ENCODE measurements at regions not wholly inside any gene's neighbourhood (a gene's known extent, or its start where the extent isn't known, plus 50 kb on each side); places are given as distances from the start of the nearest gene placed in this dataset.

DNA sequence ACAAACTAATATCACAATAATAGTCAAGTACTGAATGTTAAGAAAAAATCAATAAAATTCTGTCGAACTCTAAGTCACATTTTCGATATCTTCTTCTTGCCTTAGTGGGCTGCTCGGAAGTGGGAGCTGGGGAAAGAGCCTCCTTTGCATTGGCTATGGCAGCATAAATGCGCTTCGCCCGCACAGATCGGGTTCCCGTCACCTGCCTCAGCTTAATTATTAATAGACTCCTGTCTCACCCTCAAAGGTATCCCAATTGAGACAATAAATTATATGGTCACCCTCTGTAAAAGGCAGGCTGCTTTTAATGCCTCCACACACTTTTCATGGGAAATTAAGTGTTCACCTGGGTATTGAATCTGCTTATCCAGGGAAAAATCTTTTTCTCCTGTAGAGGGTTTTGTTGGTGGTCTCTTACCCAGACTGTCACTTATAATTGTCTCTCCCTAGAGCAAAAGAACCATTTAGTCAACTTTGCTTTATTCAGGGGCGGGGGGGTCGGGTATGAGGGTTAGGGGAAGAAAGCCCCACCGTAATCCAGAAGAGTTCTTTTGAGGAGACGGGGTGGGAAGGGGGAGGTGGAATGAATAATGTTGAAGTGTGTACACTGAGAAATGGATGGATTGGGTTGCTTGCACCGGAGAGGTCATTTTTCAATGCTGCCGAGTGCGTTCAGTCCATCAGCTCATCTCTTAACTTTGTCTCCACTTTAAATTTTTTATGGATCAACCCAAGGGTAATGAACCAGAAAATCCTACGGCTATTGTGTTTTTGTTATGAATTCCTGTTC is 682.6 kb upstream of the SGCG start (continued):
- TF ChIP-seq, protein P1, sequence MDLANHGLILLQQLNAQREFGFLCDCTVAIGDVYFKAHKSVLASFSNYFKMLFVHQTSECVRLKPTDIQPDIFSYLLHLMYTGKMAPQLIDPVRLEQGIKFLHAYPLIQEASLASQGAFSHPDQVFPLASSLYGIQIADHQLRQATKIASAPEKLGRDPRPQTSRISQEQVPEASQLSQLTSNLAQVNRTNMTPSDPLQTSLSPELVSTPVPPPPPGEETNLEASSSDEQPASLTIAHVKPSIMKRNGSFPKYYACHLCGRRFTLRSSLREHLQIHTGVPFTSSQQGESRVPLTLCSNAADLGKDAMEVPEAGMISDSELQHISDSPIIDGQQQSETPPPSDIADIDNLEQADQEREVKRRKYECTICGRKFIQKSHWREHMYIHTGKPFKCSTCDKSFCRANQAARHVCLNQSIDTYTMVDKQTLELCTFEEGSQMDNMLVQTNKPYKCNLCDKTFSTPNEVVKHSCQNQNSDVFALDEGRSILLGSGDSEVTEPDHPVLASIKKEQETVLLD (IDR thresholded peaks at IDR 0.05) = no peak
- TF ChIP-seq ZFX (CRISPR knock-in tag; IDR thresholded peaks at IDR 0.05) = no peak
- TF ChIP-seq, protein P2, sequence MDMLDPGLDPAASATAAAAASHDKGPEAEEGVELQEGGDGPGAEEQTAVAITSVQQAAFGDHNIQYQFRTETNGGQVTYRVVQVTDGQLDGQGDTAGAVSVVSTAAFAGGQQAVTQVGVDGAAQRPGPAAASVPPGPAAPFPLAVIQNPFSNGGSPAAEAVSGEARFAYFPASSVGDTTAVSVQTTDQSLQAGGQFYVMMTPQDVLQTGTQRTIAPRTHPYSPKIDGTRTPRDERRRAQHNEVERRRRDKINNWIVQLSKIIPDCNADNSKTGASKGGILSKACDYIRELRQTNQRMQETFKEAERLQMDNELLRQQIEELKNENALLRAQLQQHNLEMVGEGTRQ (CRISPR knock-in tag; IDR thresholded peaks at IDR 0.05) = no peak
- no peak for TF ChIP-seq ZNF717 (CRISPR knock-in tag; IDR thresholded peaks at IDR 0.05)
- TF ChIP-seq GABPB1 (CRISPR knock-in tag; IDR thresholded peaks at IDR 0.05) = no peak
- no peak for TF ChIP-seq PCBP1 (IDR thresholded peaks at IDR 0.05; ENCODE audit: low read depth, low read length, poor library complexity, severe bottlenecking)
- TF ChIP-seq NUFIP1 (IDR thresholded peaks at IDR 0.05; ENCODE audit: partially characterized antibody) = no peak

DNA sequence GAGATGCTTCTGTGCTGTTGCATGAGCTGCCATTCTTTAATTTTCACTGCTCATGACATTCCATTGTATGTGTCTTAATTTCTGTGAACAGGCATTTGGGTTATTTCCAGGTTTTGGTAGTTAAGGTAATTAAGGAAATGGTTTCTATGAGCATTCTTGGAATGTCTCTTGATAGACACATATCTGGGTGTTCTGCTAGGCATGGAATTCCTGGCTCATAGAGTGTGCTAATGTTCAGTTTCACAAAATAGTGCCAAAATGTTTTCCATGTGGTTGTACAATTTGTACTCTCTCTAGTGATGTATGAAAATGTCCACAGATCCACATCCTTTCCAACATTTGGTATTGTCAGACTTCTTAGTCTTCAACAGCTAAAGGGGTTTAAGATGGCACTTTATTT is 680.9 kb upstream of the SGCG start:
- Histone ChIP-seq H3K79me2 (ENCODE audit: control insufficient read depth, insufficient read depth, low read length) (no peaks in the 10 kb centered on the region), H3K4me2 (ENCODE audit: insufficient read depth, low read length) (no peak overlapping the region), H3K27me3 (ENCODE audit: control insufficient read depth in 2 of 2, insufficient read depth in 2 of 2, low read length in 2 of 2) (no peaks in the 10 kb centered on the region; a peak in 1 of 5 replicates), H3K27ac (ENCODE audit: extremely low read depth, low read depth, low read length) (no peak overlapping the region), H4K20me1 (replicated peaks; ENCODE audit: control insufficient read depth, insufficient read depth, low read length) (no peaks in the 10 kb centered on the region), H3K9me3 (replicated peaks; ENCODE audit: control insufficient read depth, insufficient read depth, low read depth, low read length) (no peaks in the 10 kb centered on the region), H2AFZ (ENCODE audit: low read depth, low read length) (no peak overlapping the region), H3K9ac (ENCODE audit: insufficient read depth in 1 of 2, low read depth in 2 of 2, low read length in 2 of 2) (no peak overlapping the region), H3K4me1 (replicated peaks in 1 of 2; ENCODE audit: control insufficient read depth in 2 of 2, insufficient read depth in 2 of 2, low read length in 2 of 2) (no peaks in the 10 kb centered on the region), H3K36me3 (ENCODE audit: control insufficient read depth, insufficient read depth, low read length) (no peaks in the 10 kb centered on the region), H3K9me1 (ENCODE audit: control insufficient read depth, insufficient read depth, low read length) (no peaks in the 10 kb centered on the region), H3K4me3 (no peak overlapping the region)
- BruUV-seq (replicated peaks) = no TSS peak
- no peak for ATAC-seq
- POLR2A ChIA-PET = no interaction called here
- intact Hi-C loops (cut with micrococcal nuclease) = no loop called here
- FAIRE-seq = no peak
- CTCF ChIA-PET (ENCODE audit: low intra/inter-chr PET ratio) = no interaction called here
- in situ Hi-C loops (cut with MboI) = no loop called here
- DNase-seq (ENCODE audit: extremely low read depth in 1 of 4, low spot score in 3 of 4) = no peak
- TF ChIP-seq BRD9 (IDR thresholded peaks at IDR 0.05; ENCODE audit: low read depth, partially characterized antibody) (no peak), ZKSCAN8 (CRISPR knock-in tag; IDR thresholded peaks at IDR 0.05) (no peak), ZNF41 (CRISPR knock-in tag; conservative IDR thresholded peaks at IDR 0.05) (no peak), ZNF668 (CRISPR knock-in tag; IDR thresholded peaks at IDR 0.05) (no peak), GTF2A2 (tag; IDR thresholded peaks at IDR 0.05) (no peak), ESRRB (CRISPR knock-in tag; IDR thresholded peaks at IDR 0.05; ENCODE audit: borderline replicate concordance) (no peak), EHMT2 (IDR thresholded peaks at IDR 0.05) (no peak), SNIP1 (IDR thresholded peaks at IDR 0.05; ENCODE audit: low read depth) (no peak), GATAD2A (IDR thresholded peaks at IDR 0.05) (no peak)
- TF ChIP-seq, protein P3, sequence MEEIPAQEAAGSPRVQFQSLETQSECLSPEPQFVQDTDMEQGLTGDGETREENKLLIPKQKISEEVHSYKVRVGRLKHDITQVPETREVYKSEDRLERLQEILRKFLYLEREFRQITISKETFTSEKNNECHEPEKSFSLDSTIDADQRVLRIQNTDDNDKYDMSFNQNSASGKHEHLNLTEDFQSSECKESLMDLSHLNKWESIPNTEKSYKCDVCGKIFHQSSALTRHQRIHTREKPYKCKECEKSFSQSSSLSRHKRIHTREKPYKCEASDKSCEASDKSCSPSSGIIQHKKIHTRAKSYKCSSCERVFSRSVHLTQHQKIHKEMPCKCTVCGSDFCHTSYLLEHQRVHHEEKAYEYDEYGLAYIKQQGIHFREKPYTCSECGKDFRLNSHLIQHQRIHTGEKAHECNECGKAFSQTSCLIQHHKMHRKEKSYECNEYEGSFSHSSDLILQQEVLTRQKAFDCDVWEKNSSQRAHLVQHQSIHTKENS (CRISPR knock-in tag; IDR thresholded peaks at IDR 0.05) = no peak
- TF ChIP-seq, protein P4, sequence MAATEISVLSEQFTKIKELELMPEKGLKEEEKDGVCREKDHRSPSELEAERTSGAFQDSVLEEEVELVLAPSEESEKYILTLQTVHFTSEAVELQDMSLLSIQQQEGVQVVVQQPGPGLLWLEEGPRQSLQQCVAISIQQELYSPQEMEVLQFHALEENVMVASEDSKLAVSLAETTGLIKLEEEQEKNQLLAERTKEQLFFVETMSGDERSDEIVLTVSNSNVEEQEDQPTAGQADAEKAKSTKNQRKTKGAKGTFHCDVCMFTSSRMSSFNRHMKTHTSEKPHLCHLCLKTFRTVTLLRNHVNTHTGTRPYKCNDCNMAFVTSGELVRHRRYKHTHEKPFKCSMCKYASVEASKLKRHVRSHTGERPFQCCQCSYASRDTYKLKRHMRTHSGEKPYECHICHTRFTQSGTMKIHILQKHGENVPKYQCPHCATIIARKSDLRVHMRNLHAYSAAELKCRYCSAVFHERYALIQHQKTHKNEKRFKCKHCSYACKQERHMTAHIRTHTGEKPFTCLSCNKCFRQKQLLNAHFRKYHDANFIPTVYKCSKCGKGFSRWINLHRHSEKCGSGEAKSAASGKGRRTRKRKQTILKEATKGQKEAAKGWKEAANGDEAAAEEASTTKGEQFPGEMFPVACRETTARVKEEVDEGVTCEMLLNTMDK (IDR thresholded peaks at IDR 0.05; ENCODE audit: borderline replicate concordance, insufficient read depth, low read depth, low read length, poor library complexity, severe bottlenecking) = no peak
